IMR-90 (cell line): ENCODE measurements at regions not wholly inside any gene's neighbourhood (a gene's known extent, or its start where the extent isn't known, plus 50 kb on each side); places are given as distances from the start of the nearest gene placed in this dataset.

ENCODE experiments used
- ATAC-seq: fragments of 200-7000 bp; cut with Tn5 transposase; 2 replicates; pipeline ENCODE4 v1.9.1; 2020; ENCODE audit warnings: low read depth, mild to moderate bottlenecking, moderate library complexity
- BruUV-seq: library from RNA; stranded (reverse); fragments of 400-500 nt; replicated peaks from 2 replicates; lab custom pipeline; 2021; lab: Mats Ljungman, UMichigan
- CTCF ChIA-PET: fragments of 300-600 bp; formaldehyde crosslinking; extraction: SDS; loops from one replicate; lab custom pipeline; 2021; ENCODE audit warnings: antibody characterized with exemption; lab: Yijun Ruan, JAX
- POLR2A ChIA-PET: fragments of 300-600 bp; sonication (Branson Sonifier 250); formaldehyde crosslinking; loops from one replicate; lab custom pipeline; 2022; ENCODE audit warnings: antibody characterized with exemption; ENCODE audit not compliant: unreplicated experiment; lab: Charles Lee
- DNase-seq: peaks from one replicate; pipeline ENCODE4 v3.0.0; 2013
- H2AFZ ChIP-seq: replicated peaks from 2 replicates; pipeline ENCODE3; 2013; ENCODE audit warnings: low read length, mild to moderate bottlenecking; ENCODE audit not compliant: poor library complexity
- H2AK5ac ChIP-seq: 2 replicates; pipeline ENCODE4 v1.6.1; 2013; ENCODE audit warnings: low read depth, low read length, inconsistent platforms
- H2AK9ac ChIP-seq: replicated peaks from 2 replicates; pipeline ENCODE3; 2013; ENCODE audit warnings: mild to moderate bottlenecking, low read depth, low read length, moderate library complexity; ENCODE audit not compliant: poor library complexity
- H2BK120ac ChIP-seq: 2 replicates; pipeline ENCODE4 v1.6.1; 2013; ENCODE audit warnings: low read depth, low read length, inconsistent platforms
- H2BK15ac ChIP-seq: 3 replicates; pipeline ENCODE4 v1.6.1; 2013; ENCODE audit warnings: low read depth, low read length, inconsistent platforms
- H2BK20ac ChIP-seq: 2 replicates; pipeline ENCODE4 v1.6.1; 2013; ENCODE audit warnings: low read depth, mild to moderate bottlenecking, inconsistent platforms, low read length, moderate library complexity
- H2BK5ac ChIP-seq: 2 replicates; pipeline ENCODE4 v1.6.1; 2013; ENCODE audit warnings: mild to moderate bottlenecking, low read depth, low read length, inconsistent platforms; ENCODE audit not compliant: poor library complexity, severe bottlenecking
- H3K14ac ChIP-seq: replicated peaks from 2 replicates; pipeline ENCODE4 v1.6.1; 2013; ENCODE audit warnings: low read depth, low read length, inconsistent platforms
- H3K18ac ChIP-seq: 2 replicates; pipeline ENCODE4 v1.6.1; 2013; ENCODE audit warnings: low read depth, low read length, control low read depth
- H3K23ac ChIP-seq: 2 replicates; pipeline ENCODE4 v1.6.1; 2013; ENCODE audit warnings: low read depth, low read length, inconsistent platforms
- H3K27ac ChIP-seq: 2 replicates; pipeline ENCODE4 v1.5.1; 2013; ENCODE audit warnings: mild to moderate bottlenecking, control low read depth, low read length; ENCODE audit not compliant: insufficient read depth
- H3K27me3 ChIP-seq: 2 replicates; pipeline ENCODE4 v1.6.1; 2013; ENCODE audit warnings: low read length; ENCODE audit not compliant: control insufficient read depth, insufficient read depth
- H3K36me3 ChIP-seq: 2 replicates; pipeline ENCODE4 v1.6.1; 2013; ENCODE audit warnings: low read length, mixed read lengths; ENCODE audit not compliant: control insufficient read depth, insufficient read depth
- H3K4ac ChIP-seq: 2 replicates; pipeline ENCODE4 v1.6.1; 2013; ENCODE audit warnings: low read depth, low read length, inconsistent platforms
- H3K4me1 ChIP-seq: 2 replicates; pipeline ENCODE4 v1.6.1; 2013; ENCODE audit warnings: low read length, mixed read lengths; ENCODE audit not compliant: control insufficient read depth, insufficient read depth
- H3K4me2 ChIP-seq: 2 replicates; pipeline ENCODE4 v1.6.1; 2013; ENCODE audit warnings: low read depth, mild to moderate bottlenecking, control low read depth, low read length, moderate library complexity
- H3K4me3 ChIP-seq: 2 replicates; pipeline ENCODE4 v1.5.1; 2013; ENCODE audit warnings: low read depth, mild to moderate bottlenecking, control low read depth, low read length, moderate library complexity; ENCODE audit not compliant: insufficient read depth
- H3K56ac ChIP-seq: 2 replicates; pipeline ENCODE4 v1.6.1; 2013; ENCODE audit warnings: low read length, inconsistent platforms; ENCODE audit not compliant: insufficient read depth; ENCODE audit errors: extremely low read depth
- H3K79me1 ChIP-seq, 2 experiments: 2 replicates each; pipeline ENCODE4 v1.6.1; 2013; ENCODE audit warnings: low read length in 2 of 2, inconsistent platforms in 1 of 2, low read depth in 1 of 2
- H3K9ac ChIP-seq: 2 replicates; pipeline ENCODE4 v1.6.1; 2013; ENCODE audit warnings: low read depth, low read length, control low read depth
- H3K9me1 ChIP-seq: 2 replicates; pipeline ENCODE4 v1.6.1; 2013; ENCODE audit warnings: low read length, inconsistent platforms; ENCODE audit not compliant: insufficient read depth
- H3K9me3 ChIP-seq: 2 replicates; pipeline ENCODE4 v1.6.1; 2013; ENCODE audit warnings: low read length; ENCODE audit not compliant: control insufficient read depth, insufficient read depth
- H4K20me1 ChIP-seq: 2 replicates; pipeline ENCODE4 v1.6.1; 2013; ENCODE audit warnings: low read length, inconsistent platforms; ENCODE audit not compliant: insufficient read depth
- H4K5ac ChIP-seq: 2 replicates; pipeline ENCODE4 v1.6.1; 2013; ENCODE audit warnings: mild to moderate bottlenecking, low read depth, low read length, control low read depth
- H4K8ac ChIP-seq, 2 experiments: 2 replicates each; pipeline ENCODE4 v1.6.1; 2013; ENCODE audit warnings: low read depth in 2 of 2, low read length in 2 of 2, control low read depth in 1 of 2, inconsistent platforms in 1 of 2
- H4K91ac ChIP-seq: 2 replicates; pipeline ENCODE4 v1.6.1; 2013; ENCODE audit warnings: low read depth, low read length, inconsistent platforms; ENCODE audit not compliant: insufficient read depth
- BHLHE40 ChIP-seq: fragments of 150-350 bp; IDR thresholded peaks from 2 replicates; pipeline ENCODE4 v1.6.1; 2016; ENCODE audit warnings: mild to moderate bottlenecking, low read depth, low read length
- CEBPB ChIP-seq: IDR thresholded peaks from 2 replicates; pipeline ENCODE4 v1.6.1; 2012; ENCODE audit warnings: low read depth, low read length, improper control_type of control experiment
- CHD1 ChIP-seq: IDR thresholded peaks from 2 replicates; pipeline ENCODE4 v1.6.1; 2012; ENCODE audit warnings: low read depth, low read length, improper control_type of control experiment
- FOS ChIP-seq: fragments of 150-350 bp; IDR thresholded peaks from 2 replicates; pipeline ENCODE4 v1.6.1; 2016; ENCODE audit warnings: low read depth, low read length
- MAFK ChIP-seq: IDR thresholded peaks from 2 replicates; pipeline ENCODE4 v1.6.1; 2012; ENCODE audit warnings: low read depth, low read length, improper control_type of control experiment
- MAZ ChIP-seq: IDR thresholded peaks from 2 replicates; pipeline ENCODE4 v1.6.1; 2012; ENCODE audit warnings: low read depth, mild to moderate bottlenecking, low read length, improper control_type of control experiment, moderate library complexity, borderline replicate concordance
- MXI1 ChIP-seq: IDR thresholded peaks from 2 replicates; pipeline ENCODE4 v1.6.1; 2012; ENCODE audit warnings: low read depth, mild to moderate bottlenecking, low read length, moderate library complexity, borderline replicate concordance
- NFE2L2 ChIP-seq: fragments of 150-350 bp; IDR thresholded peaks from 2 replicates; pipeline ENCODE4 v1.6.1; 2016; ENCODE audit warnings: low read depth, mild to moderate bottlenecking, low read length
- POLR2A ChIP-seq: IDR thresholded peaks from 2 replicates; pipeline ENCODE4 v1.6.1; 2012; ENCODE audit warnings: mild to moderate bottlenecking, low read depth, low read length
- RAD21 ChIP-seq: IDR thresholded peaks from 2 replicates; pipeline ENCODE4 v1.6.1; 2012; ENCODE audit warnings: low read length, improper control_type of control experiment
- RCOR1 ChIP-seq: IDR thresholded peaks from 2 replicates; pipeline ENCODE4 v1.6.1; 2012; ENCODE audit warnings: mild to moderate bottlenecking, low read length, improper control_type of control experiment; ENCODE audit not compliant: insufficient replicate concordance
- RFX5 ChIP-seq: IDR thresholded peaks from 2 replicates; pipeline ENCODE4 v1.8.0; 2012; ENCODE audit warnings: low read depth, mild to moderate bottlenecking, low read length, moderate library complexity
- SMC3 ChIP-seq: fragments of 150-350 bp; IDR thresholded peaks from 2 replicates; pipeline ENCODE4 v1.6.1; 2016; ENCODE audit warnings: low read depth, mild to moderate bottlenecking, antibody characterized with exemption, low read length, moderate library complexity
- USF2 ChIP-seq: fragments of 150-350 bp; IDR thresholded peaks from 2 replicates; pipeline ENCODE4 v1.6.1; 2017; ENCODE audit warnings: mild to moderate bottlenecking, antibody characterized with exemption, low read length, low read depth
- WGBS, 2 experiments: methylation state at CpG; one replicate each; pipeline versions ENCODE4 v1.1.5 to v1.1.7; 2013; ENCODE audit warnings: missing lambda C conversion rate in 2 of 2; ENCODE audit not compliant: insufficient read length in 1 of 2; ENCODE audit errors: extremely low coverage in 2 of 2; 5-methylcytosine and 5-hydroxymethylcytosine counted together
- dilution Hi-C: fragments of 300-500 bp; cut with HindIII; formaldehyde crosslinking; loops from one replicate; pipeline ENCODE4 v1.14.3; 2018; ENCODE audit warnings: low sequenced_read_pairs; ENCODE audit not compliant: unreplicated experiment
- in situ Hi-C: fragments of 300-500 bp; cut with MboI; formaldehyde crosslinking; loops from 3 replicates; pipeline ENCODE4 v1.14.3; 2019; ENCODE audit warnings: low sequenced_read_pairs, inconsistent platforms, mixed read lengths
- intact Hi-C: fragments of 100-400 bp; cut with micrococcal nuclease; formaldehyde crosslinking; loops from 2 replicates; pipeline ENCODE4 v1.10.0; 2022
- TF ChIP-seq, protein P1 (sequence below): conservative IDR thresholded peaks from 2 replicates; pipeline ENCODE4 v1.5.1; 2012; ENCODE audit warnings: mild to moderate bottlenecking, low read depth, low read length, improper control_type of control experiment
- TF ChIP-seq, protein P2 (sequence below): fragments of 150-350 bp; IDR thresholded peaks from 2 replicates; pipeline ENCODE4 v1.6.1; 2016; ENCODE audit warnings: low read depth, mild to moderate bottlenecking, low read length, moderate library complexity, borderline replicate concordance

GRCh38 chr4:4776934-4777333 is 82.5 kb upstream of the MSX1 start:
- POLR2A ChIA-PET = no interaction called here
- TF ChIP-seq BHLHE40 (no peak), MAFK (no peak), CHD1 (no peak), POLR2A (no peak), FOS (no peak), RAD21 (no peak), RFX5 (no peak), MXI1 (no peak), SMC3 (no peak), MAZ (no peak), RCOR1 (no peak), USF2 (no peak), NFE2L2 (no peak), CEBPB (no peak)
- TF ChIP-seq, protein P1, sequence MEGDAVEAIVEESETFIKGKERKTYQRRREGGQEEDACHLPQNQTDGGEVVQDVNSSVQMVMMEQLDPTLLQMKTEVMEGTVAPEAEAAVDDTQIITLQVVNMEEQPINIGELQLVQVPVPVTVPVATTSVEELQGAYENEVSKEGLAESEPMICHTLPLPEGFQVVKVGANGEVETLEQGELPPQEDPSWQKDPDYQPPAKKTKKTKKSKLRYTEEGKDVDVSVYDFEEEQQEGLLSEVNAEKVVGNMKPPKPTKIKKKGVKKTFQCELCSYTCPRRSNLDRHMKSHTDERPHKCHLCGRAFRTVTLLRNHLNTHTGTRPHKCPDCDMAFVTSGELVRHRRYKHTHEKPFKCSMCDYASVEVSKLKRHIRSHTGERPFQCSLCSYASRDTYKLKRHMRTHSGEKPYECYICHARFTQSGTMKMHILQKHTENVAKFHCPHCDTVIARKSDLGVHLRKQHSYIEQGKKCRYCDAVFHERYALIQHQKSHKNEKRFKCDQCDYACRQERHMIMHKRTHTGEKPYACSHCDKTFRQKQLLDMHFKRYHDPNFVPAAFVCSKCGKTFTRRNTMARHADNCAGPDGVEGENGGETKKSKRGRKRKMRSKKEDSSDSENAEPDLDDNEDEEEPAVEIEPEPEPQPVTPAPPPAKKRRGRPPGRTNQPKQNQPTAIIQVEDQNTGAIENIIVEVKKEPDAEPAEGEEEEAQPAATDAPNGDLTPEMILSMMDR = no peak
- TF ChIP-seq, protein P2, sequence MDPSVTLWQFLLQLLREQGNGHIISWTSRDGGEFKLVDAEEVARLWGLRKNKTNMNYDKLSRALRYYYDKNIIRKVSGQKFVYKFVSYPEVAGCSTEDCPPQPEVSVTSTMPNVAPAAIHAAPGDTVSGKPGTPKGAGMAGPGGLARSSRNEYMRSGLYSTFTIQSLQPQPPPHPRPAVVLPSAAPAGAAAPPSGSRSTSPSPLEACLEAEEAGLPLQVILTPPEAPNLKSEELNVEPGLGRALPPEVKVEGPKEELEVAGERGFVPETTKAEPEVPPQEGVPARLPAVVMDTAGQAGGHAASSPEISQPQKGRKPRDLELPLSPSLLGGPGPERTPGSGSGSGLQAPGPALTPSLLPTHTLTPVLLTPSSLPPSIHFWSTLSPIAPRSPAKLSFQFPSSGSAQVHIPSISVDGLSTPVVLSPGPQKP = no peak
- H4K20me1 ChIP-seq = no peaks in the 10 kb centered on the region
- no peak overlapping the region for H3K9ac ChIP-seq
- H3K4me1 ChIP-seq = no peaks in the 10 kb centered on the region
- no peak overlapping the region for H2AK9ac ChIP-seq
- no peak overlapping the region for H2BK20ac ChIP-seq
- no peak overlapping the region for H3K14ac ChIP-seq
- H3K9me1 ChIP-seq = no peaks in the 10 kb centered on the region
- H2AK5ac ChIP-seq = no peak overlapping the region
- DNase-seq = no peak
- peaks cover 3% of the 10 kb centered on the region for H3K27me3 ChIP-seq
- H2BK5ac ChIP-seq = no peak overlapping the region
- no peaks in the 10 kb centered on the region for H3K9me3 ChIP-seq
- no peaks in the 10 kb centered on the region for H3K36me3 ChIP-seq
- no peak overlapping the region for H3K4me3 ChIP-seq
- no peak overlapping the region for H3K4me2 ChIP-seq
- dilution Hi-C loops (no loop called here), intact Hi-C loops (no loop called here), in situ Hi-C loops (no loop called here)
- no peak for ATAC-seq
- 63% methylated on average over 3 of the region's 7 CpGs; no CpG with 5 or more reads in 1 of the 2 experiments for WGBS, 2 experiments
- no peak overlapping the region for H4K8ac ChIP-seq
- no peak overlapping the region for H2BK120ac ChIP-seq
- BruUV-seq = no TSS peak
- H3K56ac ChIP-seq = no peak overlapping the region
- H3K27ac ChIP-seq = no peak overlapping the region
- H3K4ac ChIP-seq = no peak overlapping the region
- CTCF ChIA-PET = no interaction called here
- no peak overlapping the region for H2BK15ac ChIP-seq
- no peak overlapping the region for H4K91ac ChIP-seq
- no peak overlapping the region for H4K5ac ChIP-seq
- H3K79me1 ChIP-seq = no peaks in the 10 kb centered on the region
- no peak overlapping the region for H2AFZ ChIP-seq
- H3K18ac ChIP-seq = no peak overlapping the region
- H3K23ac ChIP-seq = no peak overlapping the region
